A673 (cell line): ENCODE measurements at regions not wholly inside any gene's neighbourhood (a gene's known extent, or its start where the extent isn't known, plus 50 kb on each side); places are given as distances from the start of the nearest gene placed in this dataset.
A peak's percentile ranks its signal among the peaks of the same experiment; 100 is the strongest.

Experiments
- BruUV-seq: library from RNA; stranded (reverse); fragments of 400-500 nt; replicated peaks from 2 replicates; lab custom pipeline; 2021; lab: Mats Ljungman, UMichigan
- CTCF ChIA-PET: fragments of 300-600 bp; sonication (Branson Sonifier 250); formaldehyde crosslinking; loops from one replicate; lab custom pipeline; 2022; ENCODE audit warnings: antibody characterized with exemption; lab: Charles Lee
- POLR2A ChIA-PET: fragments of 300-600 bp; sonication (Branson Sonifier 250); formaldehyde crosslinking; loops from one replicate; lab custom pipeline; 2022; ENCODE audit warnings: antibody characterized with exemption; ENCODE audit not compliant: low non-redundant PET; lab: Charles Lee
- DNase-seq: peaks from one replicate; pipeline ENCODE4 v3.0.0-alpha.2; 2015; ENCODE audit warnings: low spot score
- H3K27ac ChIP-seq: fragments of 200-600 bp; sonication (generic); 2 replicates; pipeline ENCODE4 v1.5.1; 2016; ENCODE audit warnings: mixed run types, low read depth, mild to moderate bottlenecking, mixed read lengths, antibody characterized with exemption, low read length; ENCODE audit not compliant: poor library complexity, severe bottlenecking
- H3K27me3 ChIP-seq: fragments of 200-600 bp; sonication (generic); replicated peaks from 2 replicates; pipeline ENCODE4 v1.6.1; 2017; ENCODE audit warnings: mixed run types, low read depth, mild to moderate bottlenecking, mixed read lengths, antibody characterized with exemption, low read length; ENCODE audit not compliant: insufficient read depth, poor library complexity
- H3K36me3 ChIP-seq: fragments of 200-600 bp; sonication (generic); 2 replicates; pipeline ENCODE4 v1.6.1; 2016; ENCODE audit warnings: mixed run types, mild to moderate bottlenecking, mixed read lengths, antibody characterized with exemption, low read length; ENCODE audit not compliant: insufficient read depth, poor library complexity, severe bottlenecking
- H3K4me1 ChIP-seq: fragments of 200-600 bp; sonication (generic); 2 replicates; pipeline ENCODE4 v1.6.1; 2017; ENCODE audit warnings: mixed run types, mild to moderate bottlenecking, mixed read lengths, antibody characterized with exemption, low read length; ENCODE audit not compliant: insufficient read depth, poor library complexity, severe bottlenecking
- H3K4me3 ChIP-seq: fragments of 200-600 bp; sonication (generic); 2 replicates; pipeline ENCODE4 v1.5.1; 2016; ENCODE audit warnings: low read depth, mixed run types, mild to moderate bottlenecking, mixed read lengths, low read length; ENCODE audit not compliant: poor library complexity, severe bottlenecking
- H3K9me3 ChIP-seq: fragments of 200-600 bp; sonication (generic); 2 replicates; pipeline ENCODE4 v1.6.1; 2016; ENCODE audit warnings: mixed run types, low read depth, mild to moderate bottlenecking, mixed read lengths, antibody characterized with exemption, low read length; ENCODE audit not compliant: poor library complexity, severe bottlenecking
- EZH2 ChIP-seq: fragments of 200-600 bp; sonication (generic); IDR thresholded peaks from 2 replicates; pipeline ENCODE4 v1.6.1; 2017; ENCODE audit warnings: borderline replicate concordance, low read depth, mild to moderate bottlenecking, mixed read lengths, antibody characterized with exemption, low read length; ENCODE audit not compliant: poor library complexity, severe bottlenecking
- intact Hi-C: fragments of 100-400 bp; cut with micrococcal nuclease; formaldehyde crosslinking; loops from one replicate; pipeline ENCODE4 v1.10.0; 2022; ENCODE audit not compliant: unreplicated experiment
- TF ChIP-seq, protein P1 (sequence below): fragments of 300-800, 200-600 bp; sonication (generic); conservative IDR thresholded peaks from 2 replicates; pipeline ENCODE4 v1.5.1; 2017; ENCODE audit warnings: low read depth, mild to moderate bottlenecking, antibody characterized with exemption, low read length, moderate library complexity, mixed read lengths

DNA sequence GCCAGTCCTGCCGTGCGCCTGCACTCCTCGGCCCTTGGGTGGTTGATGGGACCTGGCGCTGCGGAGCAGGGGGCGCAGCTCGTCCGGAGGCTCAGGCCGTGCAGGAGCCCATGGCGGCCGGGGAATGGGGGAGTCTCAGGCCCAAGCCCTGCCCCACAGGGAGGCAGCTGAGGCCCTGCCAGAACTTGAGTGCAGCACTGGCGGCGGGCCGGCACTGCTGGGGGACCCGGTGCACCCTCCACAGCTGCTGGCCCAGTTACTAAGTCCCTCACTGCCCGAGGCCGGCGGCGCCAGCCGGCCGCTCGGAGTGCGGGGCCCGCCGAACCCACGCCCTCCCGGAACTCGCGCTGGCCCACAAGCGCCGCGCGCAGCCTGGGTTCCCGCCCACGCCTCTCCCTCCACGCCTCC, 190.9 kb upstream of the MME start:
- no TSS peak for BruUV-seq
- POLR2A ChIA-PET = no interaction called here
- Histone ChIP-seq H3K4me1 (peaks cover 3% of the 10 kb centered on the region), H3K4me3 (no peak overlapping the region), H3K27me3 (no peaks in the 10 kb centered on the region), H3K36me3 (no peaks in the 10 kb centered on the region), H3K9me3 (peaks cover 4% of the 10 kb centered on the region), H3K27ac (no peak overlapping the region)
- TF ChIP-seq EZH2 = no peak
- TF ChIP-seq, protein P1, sequence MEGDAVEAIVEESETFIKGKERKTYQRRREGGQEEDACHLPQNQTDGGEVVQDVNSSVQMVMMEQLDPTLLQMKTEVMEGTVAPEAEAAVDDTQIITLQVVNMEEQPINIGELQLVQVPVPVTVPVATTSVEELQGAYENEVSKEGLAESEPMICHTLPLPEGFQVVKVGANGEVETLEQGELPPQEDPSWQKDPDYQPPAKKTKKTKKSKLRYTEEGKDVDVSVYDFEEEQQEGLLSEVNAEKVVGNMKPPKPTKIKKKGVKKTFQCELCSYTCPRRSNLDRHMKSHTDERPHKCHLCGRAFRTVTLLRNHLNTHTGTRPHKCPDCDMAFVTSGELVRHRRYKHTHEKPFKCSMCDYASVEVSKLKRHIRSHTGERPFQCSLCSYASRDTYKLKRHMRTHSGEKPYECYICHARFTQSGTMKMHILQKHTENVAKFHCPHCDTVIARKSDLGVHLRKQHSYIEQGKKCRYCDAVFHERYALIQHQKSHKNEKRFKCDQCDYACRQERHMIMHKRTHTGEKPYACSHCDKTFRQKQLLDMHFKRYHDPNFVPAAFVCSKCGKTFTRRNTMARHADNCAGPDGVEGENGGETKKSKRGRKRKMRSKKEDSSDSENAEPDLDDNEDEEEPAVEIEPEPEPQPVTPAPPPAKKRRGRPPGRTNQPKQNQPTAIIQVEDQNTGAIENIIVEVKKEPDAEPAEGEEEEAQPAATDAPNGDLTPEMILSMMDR = no peak
- DNase-seq = no peak
- intact Hi-C loops = no loop called here
- CTCF ChIA-PET = no interaction called here

DNA sequence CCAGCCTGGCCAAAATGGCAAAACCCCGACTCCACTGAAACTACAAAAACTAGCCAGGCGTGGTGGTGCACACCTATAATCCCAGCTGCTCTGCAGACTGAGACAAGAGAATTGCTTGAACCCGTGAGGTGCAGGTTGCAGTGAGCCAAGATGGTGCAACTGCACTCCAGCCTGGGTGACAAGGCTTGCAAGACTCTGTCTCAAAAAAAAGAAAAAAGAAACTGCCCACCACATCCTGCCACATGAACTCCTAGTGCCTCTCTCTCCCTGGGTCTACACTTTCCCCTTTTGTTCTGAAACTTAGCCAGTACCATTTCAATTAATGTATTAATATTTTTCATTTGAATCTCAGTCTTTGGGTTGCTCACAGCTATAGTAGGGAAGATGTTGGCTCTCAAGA, 192.2 kb upstream of the MME start:
- intact Hi-C loops = no loop called here
- ChIA-PET CTCF (no interaction called here), POLR2A (no interaction called here)
- no peak overlapping the region for H3K27ac ChIP-seq
- no peaks in the 10 kb centered on the region for H3K27me3 ChIP-seq
- H3K36me3 ChIP-seq = no peaks in the 10 kb centered on the region
- no peak for DNase-seq
- BruUV-seq = no TSS peak
- H3K9me3 ChIP-seq = no peaks in the 10 kb centered on the region
- TF ChIP-seq, protein P1 = no peak
- no peak for TF ChIP-seq EZH2
- peaks cover 3% of the 10 kb centered on the region for H3K4me1 ChIP-seq
- no peak overlapping the region for H3K4me3 ChIP-seq

DNA sequence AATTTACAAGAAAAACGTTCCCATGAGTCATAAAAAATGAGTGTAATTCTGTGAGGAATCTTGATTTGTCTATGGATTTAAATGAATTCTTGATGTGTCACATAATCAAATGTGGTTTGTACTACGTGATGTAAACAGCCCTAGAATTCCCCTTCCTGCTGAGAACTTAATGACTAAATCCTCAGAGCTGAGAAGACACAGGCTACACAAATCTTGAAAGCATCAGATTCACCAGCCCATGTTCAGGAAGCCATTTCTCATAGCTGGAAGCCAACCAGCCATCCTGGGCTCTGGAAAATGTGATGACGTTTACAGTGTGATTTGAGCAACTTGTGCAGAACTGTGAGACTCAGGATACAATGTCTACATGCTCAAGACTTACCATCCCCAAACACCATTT, 193.7 kb upstream of the MME start:
- no peak overlapping the region for H3K4me3 ChIP-seq
- H3K27ac ChIP-seq = no peak overlapping the region
- no peak for TF ChIP-seq EZH2
- TF ChIP-seq, protein P1 = no peak
- no TSS peak for BruUV-seq
- no peaks in the 10 kb centered on the region for H3K27me3 ChIP-seq
- intact Hi-C loops = no loop called here
- peaks cover 3% of the 10 kb centered on the region for H3K4me1 ChIP-seq
- no peaks in the 10 kb centered on the region for H3K36me3 ChIP-seq
- H3K9me3 ChIP-seq = no peaks in the 10 kb centered on the region
- DNase-seq = peak; percentile 63
- POLR2A ChIA-PET = no interaction called here
- CTCF ChIA-PET = no interaction called here

DNA sequence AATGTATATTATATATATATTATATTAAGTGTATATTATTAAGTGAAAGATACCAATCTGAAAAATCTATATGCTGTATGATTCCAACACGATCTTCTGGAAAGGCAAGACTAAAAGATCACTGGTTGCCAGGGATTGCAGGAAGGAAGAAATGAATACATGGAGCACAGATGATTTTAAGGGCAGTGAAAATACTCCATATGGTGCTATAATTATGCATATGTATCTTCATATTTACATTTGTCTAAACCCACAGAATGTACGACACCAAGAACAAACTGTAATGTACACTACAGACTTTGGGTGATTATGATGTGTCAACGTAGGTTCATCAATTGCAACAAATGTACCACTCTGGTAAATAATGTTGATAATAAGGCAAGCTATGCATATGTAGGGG, 194.7 kb upstream of the MME start:
- BruUV-seq = no TSS peak
- Histone ChIP-seq H3K27ac (no peak overlapping the region), H3K36me3 (no peaks in the 10 kb centered on the region), H3K27me3 (no peaks in the 10 kb centered on the region), H3K9me3 (no peaks in the 10 kb centered on the region), H3K4me3 (no peak overlapping the region), H3K4me1 (peaks cover 3% of the 10 kb centered on the region)
- ChIA-PET CTCF (no interaction called here), POLR2A (no interaction called here)
- intact Hi-C loops = no loop called here
- DNase-seq = no peak
- TF ChIP-seq, protein P1 = no peak
- TF ChIP-seq EZH2 = no peak
